ENCODE measurements at regions not wholly inside any gene's neighbourhood (a gene's known extent, or its start where the extent isn't known, plus 50 kb on each side); places are given as distances from the start of the nearest gene placed in this dataset.

DNA sequence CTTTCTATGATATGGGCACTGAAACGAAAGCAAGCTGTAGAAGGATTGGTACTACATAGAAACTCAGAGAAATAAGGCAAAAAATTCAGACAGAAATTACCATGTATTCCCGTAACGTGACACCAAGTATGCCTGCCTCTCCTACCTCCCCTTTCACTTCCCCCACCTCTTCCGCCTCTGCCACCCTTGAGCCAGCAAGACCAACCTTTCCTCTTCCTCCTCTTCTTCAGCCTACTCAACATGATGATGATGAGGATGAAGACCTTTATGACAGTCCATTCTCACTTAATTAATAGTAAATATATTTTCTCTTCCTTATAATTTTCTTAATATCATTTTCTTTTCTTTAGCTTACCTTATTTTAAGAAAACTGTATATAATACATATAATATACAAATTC lies 188.1 kb upstream of the VGLL2 start:
- no peak for DNase-seq
- H3K27ac ChIP-seq = no peak overlapping the region
- H3K36me3 ChIP-seq = no peaks in the 10 kb centered on the region
- H3K9me3 ChIP-seq = no peaks in the 10 kb centered on the region
- intact Hi-C loops (cut with DNase I) = no loop called here
- TF ChIP-seq, protein P1, sequence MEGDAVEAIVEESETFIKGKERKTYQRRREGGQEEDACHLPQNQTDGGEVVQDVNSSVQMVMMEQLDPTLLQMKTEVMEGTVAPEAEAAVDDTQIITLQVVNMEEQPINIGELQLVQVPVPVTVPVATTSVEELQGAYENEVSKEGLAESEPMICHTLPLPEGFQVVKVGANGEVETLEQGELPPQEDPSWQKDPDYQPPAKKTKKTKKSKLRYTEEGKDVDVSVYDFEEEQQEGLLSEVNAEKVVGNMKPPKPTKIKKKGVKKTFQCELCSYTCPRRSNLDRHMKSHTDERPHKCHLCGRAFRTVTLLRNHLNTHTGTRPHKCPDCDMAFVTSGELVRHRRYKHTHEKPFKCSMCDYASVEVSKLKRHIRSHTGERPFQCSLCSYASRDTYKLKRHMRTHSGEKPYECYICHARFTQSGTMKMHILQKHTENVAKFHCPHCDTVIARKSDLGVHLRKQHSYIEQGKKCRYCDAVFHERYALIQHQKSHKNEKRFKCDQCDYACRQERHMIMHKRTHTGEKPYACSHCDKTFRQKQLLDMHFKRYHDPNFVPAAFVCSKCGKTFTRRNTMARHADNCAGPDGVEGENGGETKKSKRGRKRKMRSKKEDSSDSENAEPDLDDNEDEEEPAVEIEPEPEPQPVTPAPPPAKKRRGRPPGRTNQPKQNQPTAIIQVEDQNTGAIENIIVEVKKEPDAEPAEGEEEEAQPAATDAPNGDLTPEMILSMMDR (IDR thresholded peaks at IDR 0.05) = no peak
- no peak for ATAC-seq
- no peak overlapping the region for H3K4me3 ChIP-seq
- H3K4me1 ChIP-seq = no peaks in the 10 kb centered on the region
- H3K27me3 ChIP-seq (ENCODE audit: low read depth) = no peaks in the 10 kb centered on the region

DNA sequence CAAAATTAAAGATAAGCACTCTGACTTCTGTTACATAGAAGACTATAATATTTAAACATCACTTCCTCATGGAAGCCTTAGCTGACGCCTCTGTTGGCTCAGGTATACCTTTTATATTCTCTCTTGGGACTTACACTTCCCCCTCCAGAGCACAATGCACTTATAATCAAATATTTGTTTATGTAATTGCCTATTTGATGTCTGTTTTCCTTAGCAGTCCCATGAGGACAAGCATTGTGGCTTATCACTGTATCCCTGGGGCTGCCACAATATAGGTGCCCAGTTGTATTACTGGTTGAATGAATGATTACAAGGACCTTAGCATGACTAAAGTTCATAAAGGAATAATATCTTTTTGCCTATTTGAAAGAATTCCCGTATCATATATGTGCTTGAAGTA lies 186.7 kb upstream of the VGLL2 start:
- DNase-seq (no peak), ATAC-seq (no peak)
- intact Hi-C loops (cut with DNase I) = no loop called here
- TF ChIP-seq, protein P1 (IDR thresholded peaks at IDR 0.05) = no peak
- Histone ChIP-seq H3K27me3 (ENCODE audit: low read depth) (no peaks in the 10 kb centered on the region), H3K4me1 (no peaks in the 10 kb centered on the region), H3K9me3 (no peaks in the 10 kb centered on the region), H3K27ac (no peak overlapping the region), H3K36me3 (no peaks in the 10 kb centered on the region), H3K4me3 (no peak overlapping the region)

DNA sequence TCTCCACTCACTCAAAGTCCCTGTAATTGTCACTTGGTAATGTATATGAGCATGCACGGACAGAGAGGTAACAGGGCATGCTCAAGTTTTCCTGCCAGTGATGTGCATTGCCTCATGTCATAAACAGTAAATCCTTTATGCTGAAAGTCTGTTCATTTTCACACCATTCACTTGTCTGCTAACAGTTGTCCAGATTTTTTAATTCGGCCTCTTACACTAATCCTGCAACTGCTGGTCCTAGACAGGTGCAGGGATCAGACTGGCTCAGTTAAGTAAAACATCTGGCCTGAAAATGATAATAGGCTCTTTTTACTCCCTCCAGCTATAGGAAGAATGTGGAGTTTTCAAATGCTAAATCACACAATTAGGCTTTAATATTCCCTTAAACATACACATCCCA lies 185.4 kb upstream of the VGLL2 start:
- intact Hi-C loops (cut with DNase I) = no loop called here
- no peaks in the 10 kb centered on the region for H3K27me3 ChIP-seq (ENCODE audit: low read depth)
- H3K9me3 ChIP-seq = no peaks in the 10 kb centered on the region
- no peak for ATAC-seq
- no peaks in the 10 kb centered on the region for H3K36me3 ChIP-seq
- DNase-seq = no peak
- H3K4me1 ChIP-seq = no peaks in the 10 kb centered on the region
- no peak overlapping the region for H3K4me3 ChIP-seq
- TF ChIP-seq, protein P1 (IDR thresholded peaks at IDR 0.05) = no peak
- no peak overlapping the region for H3K27ac ChIP-seq

DNA sequence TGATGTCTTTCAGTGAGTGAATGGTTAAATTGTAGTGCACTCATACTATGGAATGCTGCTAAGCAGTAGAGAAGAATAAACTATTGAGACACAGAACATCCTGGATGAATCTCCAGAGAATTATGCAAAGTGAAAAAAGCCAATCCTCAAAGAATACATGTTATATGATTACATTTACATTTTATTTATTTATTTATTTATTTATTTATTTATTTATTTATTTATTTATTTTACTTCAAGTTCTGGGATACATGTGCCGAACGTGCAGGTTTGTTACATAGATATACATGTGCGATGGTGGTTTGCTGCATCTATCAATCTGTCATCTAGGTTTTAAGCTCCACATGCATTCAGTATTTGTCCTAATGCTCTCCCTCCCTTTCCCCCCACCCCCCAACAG lies 175.8 kb upstream of the VGLL2 start:
- no peaks in the 10 kb centered on the region for H3K4me1 ChIP-seq
- ATAC-seq (no peak), DNase-seq (no peak)
- intact Hi-C loops (cut with DNase I) = no loop called here
- H3K27ac ChIP-seq = no peak overlapping the region
- TF ChIP-seq, protein P1 (IDR thresholded peaks at IDR 0.05) = no peak
- no peaks in the 10 kb centered on the region for H3K27me3 ChIP-seq (ENCODE audit: low read depth)
- no peaks in the 10 kb centered on the region for H3K36me3 ChIP-seq
- H3K4me3 ChIP-seq = no peak overlapping the region
- H3K9me3 ChIP-seq = no peaks in the 10 kb centered on the region

DNA sequence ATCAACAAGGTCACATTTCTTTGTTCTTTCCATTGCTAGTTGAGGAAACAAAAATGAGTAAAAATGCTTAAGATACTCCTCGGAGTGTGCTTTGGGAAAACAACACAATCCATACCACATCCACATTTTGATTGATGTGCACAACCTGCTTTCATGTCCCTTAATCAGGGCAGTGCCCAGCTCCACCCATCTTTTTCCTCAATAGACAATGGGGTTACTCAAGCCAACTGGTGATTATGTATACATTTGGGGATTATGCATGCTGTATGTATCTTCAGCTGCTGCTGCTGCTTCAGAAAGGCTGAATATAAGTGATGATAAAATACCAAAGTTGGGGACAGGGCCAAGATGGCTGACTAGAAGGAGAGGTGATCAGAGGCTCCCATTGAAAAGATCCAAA lies 155.2 kb upstream of the VGLL2 start:
- no peaks in the 10 kb centered on the region for H3K36me3 ChIP-seq
- no peak for ATAC-seq
- H3K4me1 ChIP-seq = no peaks in the 10 kb centered on the region
- H3K27ac ChIP-seq = no peak overlapping the region
- DNase-seq = no peak
- TF ChIP-seq, protein P1 (IDR thresholded peaks at IDR 0.05) = no peak
- intact Hi-C loops (cut with DNase I) = no loop called here
- no peaks in the 10 kb centered on the region for H3K9me3 ChIP-seq
- H3K27me3 ChIP-seq (ENCODE audit: low read depth) = no peaks in the 10 kb centered on the region
- H3K4me3 ChIP-seq = no peak overlapping the region

DNA sequence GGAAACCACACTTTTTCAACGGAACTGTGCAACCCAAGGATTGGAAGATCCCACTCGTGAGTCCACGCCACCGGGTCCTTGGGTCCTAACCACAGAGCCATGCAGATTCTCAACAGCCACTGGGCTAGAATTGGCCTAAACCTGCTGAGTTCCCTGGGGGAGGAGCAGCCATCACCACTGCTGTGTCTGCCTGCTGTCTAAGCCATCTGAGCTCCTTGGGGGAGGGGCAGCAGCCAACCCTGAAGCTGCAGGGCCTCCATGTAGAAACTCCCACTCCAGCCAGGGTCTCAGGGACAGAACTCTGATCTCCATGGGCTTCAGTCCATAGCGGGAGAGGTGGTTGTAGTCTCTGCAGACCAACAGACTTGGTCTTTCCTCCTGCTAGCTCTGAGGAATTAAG lies 154.6 kb upstream of the VGLL2 start:
- Histone ChIP-seq H3K4me1 (no peaks in the 10 kb centered on the region), H3K27ac (no peak overlapping the region), H3K9me3 (no peaks in the 10 kb centered on the region), H3K4me3 (no peak overlapping the region), H3K27me3 (ENCODE audit: low read depth) (no peaks in the 10 kb centered on the region), H3K36me3 (no peaks in the 10 kb centered on the region)
- ATAC-seq (peak in 1 of 2 donors; percentile 9), DNase-seq (no peak)
- intact Hi-C loops (cut with DNase I) = no loop called here
- TF ChIP-seq, protein P1 (IDR thresholded peaks at IDR 0.05) = no peak

All from lower lobe of right lung (tissue), 2 donors.